OCI-LY7 (cell line): ENCODE measurements at regions not wholly inside any gene's neighbourhood (a gene's known extent, or its start where the extent isn't known, plus 50 kb on each side); places are given as distances from the start of the nearest gene placed in this dataset.

Experiments
- BruUV-seq: library from RNA; stranded (reverse); fragments of 400-500 nt; replicated peaks from 2 replicates; lab custom pipeline; 2021; lab: Mats Ljungman, UMichigan
- CTCF ChIA-PET: fragments of 300-600 bp; sonication (Branson Sonifier 250); formaldehyde crosslinking; loops from one replicate; lab custom pipeline; 2022; ENCODE audit warnings: antibody characterized with exemption; ENCODE audit not compliant: unreplicated experiment; lab: Charles Lee
- POLR2A ChIA-PET: fragments of 300-600 bp; sonication (Branson Sonifier 250); formaldehyde crosslinking; loops from one replicate; lab custom pipeline; 2022; ENCODE audit warnings: antibody characterized with exemption; lab: Charles Lee
- DNase-seq: peaks from one replicate; pipeline ENCODE4 v3.0.0-alpha.2; 2015; ENCODE audit warnings: low spot score
- H2AFZ ChIP-seq: fragments of 200-600 bp; sonication (generic), shearing (Covaris generic); 2 replicates; pipeline ENCODE4 v1.6.1; 2014; ENCODE audit warnings: mild to moderate bottlenecking, antibody characterized with exemption, low read length, moderate library complexity
- H3K27ac ChIP-seq: fragments of 200-600 bp; sonication (generic); 2 replicates; pipeline ENCODE4 v1.5.1; 2014; ENCODE audit warnings: mixed run types, low read depth, mild to moderate bottlenecking, moderate library complexity, low read length, inconsistent platforms; ENCODE audit not compliant: poor library complexity, severe bottlenecking
- H3K36me3 ChIP-seq: fragments of 200-600 bp; sonication (generic); 2 replicates; pipeline ENCODE4 v1.6.1; 2014; ENCODE audit warnings: mild to moderate bottlenecking, antibody characterized with exemption, low read length, moderate library complexity, mixed read lengths; ENCODE audit not compliant: insufficient read depth
- H3K4me1 ChIP-seq: fragments of 200-600 bp; sonication (generic); 2 replicates; pipeline ENCODE4 v1.5.1; 2014; ENCODE audit warnings: mild to moderate bottlenecking, low read length; ENCODE audit not compliant: insufficient read depth, poor library complexity, severe bottlenecking
- H3K4me2 ChIP-seq: fragments of 200-600 bp; sonication (generic); 2 replicates; pipeline ENCODE4 v1.6.1; 2014; ENCODE audit warnings: mild to moderate bottlenecking, low read length
- H3K4me3 ChIP-seq: fragments of 200-600 bp; sonication (generic); 2 replicates; pipeline ENCODE4 v1.5.1; 2014; ENCODE audit warnings: mild to moderate bottlenecking, low read depth, low read length; ENCODE audit not compliant: poor library complexity, severe bottlenecking
- H3K79me2 ChIP-seq: fragments of 200-600 bp; sonication (generic); 2 replicates; pipeline ENCODE4 v1.6.1; 2016; ENCODE audit warnings: low read depth, mild to moderate bottlenecking, low read length, moderate library complexity, mixed read lengths; ENCODE audit not compliant: insufficient read depth
- H3K9me2 ChIP-seq: fragments of 200-600 bp; sonication (generic); 2 replicates; pipeline ENCODE4 v1.6.1; 2016; ENCODE audit warnings: mild to moderate bottlenecking, low read length, mixed read lengths; ENCODE audit not compliant: insufficient read depth
- H3K9me3 ChIP-seq: fragments of 200-600 bp; sonication (generic); 2 replicates; pipeline ENCODE4 v1.6.1; 2014; ENCODE audit warnings: mild to moderate bottlenecking, mixed run types, low read length, mixed read lengths
- H4K20me1 ChIP-seq: fragments of 200-600 bp; sonication (generic); 2 replicates; pipeline ENCODE4 v1.6.1; 2014; ENCODE audit warnings: mild to moderate bottlenecking, antibody characterized with exemption, low read length, moderate library complexity, mixed read lengths; ENCODE audit not compliant: insufficient read depth
- CTCF ChIP-seq: fragments of 200-600 bp; sonication (generic); conservative IDR thresholded peaks from 2 replicates; pipeline ENCODE4 v1.5.1; 2014; ENCODE audit warnings: mild to moderate bottlenecking, antibody characterized with exemption, low read length, moderate library complexity, mixed read lengths
- EZH2phosphoT487 ChIP-seq: fragments of 200-600 bp; sonication (generic); IDR thresholded peaks from 2 replicates; pipeline ENCODE4 v1.6.1; 2018; ENCODE audit warnings: low read depth, borderline replicate concordance, mild to moderate bottlenecking, mixed run types, antibody characterized with exemption, low read length, moderate library complexity, mixed read lengths
- intact Hi-C: fragments of 100-400 bp; cut with micrococcal nuclease; formaldehyde crosslinking; loops from one replicate; pipeline ENCODE4 v1.10.0; 2022; ENCODE audit not compliant: unreplicated experiment

- BruUV-seq, result no TSS peak
- no peak overlapping the region for H3K27ac ChIP-seq
- no peak overlapping the region for H3K4me3 ChIP-seq
- no peaks in the 10 kb centered on the region for H3K9me3 ChIP-seq
- CTCF ChIA-PET, result no interaction called here
- no peaks in the 10 kb centered on the region for H3K79me2 ChIP-seq
- no peak overlapping the region for H3K4me2 ChIP-seq
- POLR2A ChIA-PET, result no interaction called here
- H3K4me1 ChIP-seq, result no peaks in the 10 kb centered on the region
- no peak for DNase-seq
- intact Hi-C loops, result no loop called here
- H4K20me1 ChIP-seq, result no peaks in the 10 kb centered on the region
- H3K9me2 ChIP-seq, result no peaks in the 10 kb centered on the region
- TF ChIP-seq CTCF (no peak), EZH2phosphoT487 (no peak)
- no peak overlapping the region for H2AFZ ChIP-seq
- no peaks in the 10 kb centered on the region for H3K36me3 ChIP-seq
Measured at GRCh38 chr12:24360907-24361306, 411.4 kb upstream of the SOX5 start.

GRCh38 chr12:24360461-24360860 lies 411.0 kb upstream of the SOX5 start:
- Histone ChIP-seq H3K4me1 (no peaks in the 10 kb centered on the region), H2AFZ (no peak overlapping the region), H3K9me2 (no peaks in the 10 kb centered on the region), H3K79me2 (no peaks in the 10 kb centered on the region), H3K36me3 (no peaks in the 10 kb centered on the region), H3K27ac (no peak overlapping the region), H3K4me2 (no peak overlapping the region), H4K20me1 (no peaks in the 10 kb centered on the region), H3K9me3 (no peaks in the 10 kb centered on the region), H3K4me3 (no peak overlapping the region)
- ChIA-PET POLR2A (interaction anchor here (0.6 kb wide), 1 partner anchor 57 kb away, joined by 5 read pairs; no protein-coding TSS in a partner anchor), CTCF (no interaction called here)
- no peak for DNase-seq
- TF ChIP-seq CTCF (no peak), EZH2phosphoT487 (no peak)
- intact Hi-C loops, result no loop called here
- BruUV-seq, result no TSS peak

GRCh38 chr12:24360057-24360456 lies 410.6 kb upstream of the SOX5 start:
- Histone ChIP-seq H3K4me3 (no peak overlapping the region), H3K79me2 (no peaks in the 10 kb centered on the region), H3K9me3 (no peaks in the 10 kb centered on the region), H3K36me3 (no peaks in the 10 kb centered on the region), H3K4me2 (no peak overlapping the region), H4K20me1 (no peaks in the 10 kb centered on the region), H2AFZ (no peak overlapping the region), H3K27ac (no peak overlapping the region), H3K9me2 (no peaks in the 10 kb centered on the region), H3K4me1 (no peaks in the 10 kb centered on the region)
- no peak for TF ChIP-seq EZH2phosphoT487
- TF ChIP-seq CTCF, result 0 out of 2 replicates have a peak, but pooled peaks have one; percentile 11
- DNase-seq, result no peak
- CTCF ChIA-PET, result no interaction called here
- intact Hi-C loops, result no loop called here
- no TSS peak for BruUV-seq
- POLR2A ChIA-PET, result interaction anchor here (0.6 kb wide), 1 partner anchor 56 kb away, joined by 5 read pairs; no protein-coding TSS in a partner anchor
